ENCODE measurements at regions not wholly inside any gene's neighbourhood (a gene's known extent, or its start where the extent isn't known, plus 50 kb on each side); places are given as distances from the start of the nearest gene placed in this dataset.

DNA sequence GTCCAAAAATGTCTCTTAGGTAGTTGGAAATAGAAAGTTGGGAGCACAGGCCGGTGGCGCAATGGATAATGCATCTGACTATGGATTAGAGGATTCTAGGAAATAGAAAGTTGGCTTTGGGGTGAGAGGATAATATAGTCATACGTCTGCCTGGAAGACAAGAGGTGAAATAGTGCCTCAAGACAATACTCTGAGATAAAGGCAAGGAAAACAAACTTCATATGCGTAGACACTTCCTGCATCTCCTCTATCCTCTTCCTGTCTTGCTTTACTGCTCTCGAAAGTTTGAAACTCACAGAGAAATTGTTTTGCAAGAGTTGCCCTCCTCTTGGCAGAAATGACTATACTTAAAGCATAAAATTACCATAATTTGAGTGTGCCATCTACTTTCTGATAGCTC, 153.2 kb upstream of the FBXL7 start:
- DNase-seq (ENCODE audit: extremely low spot score): no peak
- ChIA-PET CTCF (interaction anchor here (1.6 kb wide), 1 partner anchor 8 kb away, joined by 3 read pairs; no protein-coding TSS in a partner anchor), POLR2A (no interaction called here)
- TF ChIP-seq, protein P1, sequence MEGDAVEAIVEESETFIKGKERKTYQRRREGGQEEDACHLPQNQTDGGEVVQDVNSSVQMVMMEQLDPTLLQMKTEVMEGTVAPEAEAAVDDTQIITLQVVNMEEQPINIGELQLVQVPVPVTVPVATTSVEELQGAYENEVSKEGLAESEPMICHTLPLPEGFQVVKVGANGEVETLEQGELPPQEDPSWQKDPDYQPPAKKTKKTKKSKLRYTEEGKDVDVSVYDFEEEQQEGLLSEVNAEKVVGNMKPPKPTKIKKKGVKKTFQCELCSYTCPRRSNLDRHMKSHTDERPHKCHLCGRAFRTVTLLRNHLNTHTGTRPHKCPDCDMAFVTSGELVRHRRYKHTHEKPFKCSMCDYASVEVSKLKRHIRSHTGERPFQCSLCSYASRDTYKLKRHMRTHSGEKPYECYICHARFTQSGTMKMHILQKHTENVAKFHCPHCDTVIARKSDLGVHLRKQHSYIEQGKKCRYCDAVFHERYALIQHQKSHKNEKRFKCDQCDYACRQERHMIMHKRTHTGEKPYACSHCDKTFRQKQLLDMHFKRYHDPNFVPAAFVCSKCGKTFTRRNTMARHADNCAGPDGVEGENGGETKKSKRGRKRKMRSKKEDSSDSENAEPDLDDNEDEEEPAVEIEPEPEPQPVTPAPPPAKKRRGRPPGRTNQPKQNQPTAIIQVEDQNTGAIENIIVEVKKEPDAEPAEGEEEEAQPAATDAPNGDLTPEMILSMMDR (IDR thresholded peaks at IDR 0.05; ENCODE audit: control extremely low read depth, extremely low read depth, low read depth, missing control alignments): no peak

DNA sequence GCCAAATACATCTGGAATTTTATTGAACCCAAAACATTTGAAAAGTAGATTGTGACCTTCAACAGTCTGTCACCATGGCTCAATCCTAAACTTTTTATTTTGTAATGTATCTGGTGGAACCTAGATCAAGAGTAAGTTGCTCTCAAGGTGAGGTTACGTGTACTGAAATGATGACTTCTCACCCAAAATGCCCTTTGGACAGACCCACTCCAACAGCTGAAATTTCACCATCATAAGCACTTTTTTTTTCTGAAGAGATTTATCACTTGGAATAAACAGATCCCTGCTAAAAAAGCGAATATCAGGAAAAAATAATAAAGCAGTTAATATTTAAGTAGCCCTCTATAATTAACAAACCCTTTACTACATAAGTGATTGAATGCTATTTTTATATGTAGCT, 155.0 kb upstream of the FBXL7 start:
- DNase-seq (ENCODE audit: extremely low spot score): no peak
- CTCF ChIA-PET: no interaction called here
- POLR2A ChIA-PET: no interaction called here

DNA sequence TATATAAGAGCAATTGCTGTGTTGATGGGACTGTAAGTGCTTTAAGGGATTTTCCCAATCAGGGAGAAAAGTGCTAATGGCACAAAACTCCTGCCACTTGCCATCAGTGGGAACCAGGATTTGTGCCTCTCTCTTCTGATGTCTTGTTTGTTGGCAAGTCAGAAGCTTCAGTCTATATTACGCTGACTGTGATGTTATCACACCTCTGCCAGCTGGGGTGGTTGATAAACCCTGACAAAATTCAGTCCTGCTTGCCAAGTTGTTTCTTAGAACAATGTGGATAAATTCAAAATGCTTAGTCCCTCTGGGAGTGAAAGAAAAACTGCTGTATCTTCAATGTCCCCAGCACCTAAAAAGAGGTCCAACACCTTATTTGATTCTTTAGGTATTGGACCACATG, 161.4 kb upstream of the FBXL7 start:
- TF ChIP-seq, protein P1 (IDR thresholded peaks at IDR 0.05; ENCODE audit: control extremely low read depth, extremely low read depth, low read depth, missing control alignments): no peak
- ChIA-PET POLR2A (no interaction called here), CTCF (interaction anchor here (0.9 to 1.4 kb wide), 2 partner anchors 8 to 39 kb away, joined by 3 read pairs; no protein-coding TSS in a partner anchor)
- no peak for DNase-seq (ENCODE audit: extremely low spot score)

More for the DNA sequence above, 155.0 kb upstream of the FBXL7 start:
- TF ChIP-seq, protein P1 (IDR thresholded peaks at IDR 0.05; ENCODE audit: control extremely low read depth, extremely low read depth, low read depth, missing control alignments): no peak

DNA sequence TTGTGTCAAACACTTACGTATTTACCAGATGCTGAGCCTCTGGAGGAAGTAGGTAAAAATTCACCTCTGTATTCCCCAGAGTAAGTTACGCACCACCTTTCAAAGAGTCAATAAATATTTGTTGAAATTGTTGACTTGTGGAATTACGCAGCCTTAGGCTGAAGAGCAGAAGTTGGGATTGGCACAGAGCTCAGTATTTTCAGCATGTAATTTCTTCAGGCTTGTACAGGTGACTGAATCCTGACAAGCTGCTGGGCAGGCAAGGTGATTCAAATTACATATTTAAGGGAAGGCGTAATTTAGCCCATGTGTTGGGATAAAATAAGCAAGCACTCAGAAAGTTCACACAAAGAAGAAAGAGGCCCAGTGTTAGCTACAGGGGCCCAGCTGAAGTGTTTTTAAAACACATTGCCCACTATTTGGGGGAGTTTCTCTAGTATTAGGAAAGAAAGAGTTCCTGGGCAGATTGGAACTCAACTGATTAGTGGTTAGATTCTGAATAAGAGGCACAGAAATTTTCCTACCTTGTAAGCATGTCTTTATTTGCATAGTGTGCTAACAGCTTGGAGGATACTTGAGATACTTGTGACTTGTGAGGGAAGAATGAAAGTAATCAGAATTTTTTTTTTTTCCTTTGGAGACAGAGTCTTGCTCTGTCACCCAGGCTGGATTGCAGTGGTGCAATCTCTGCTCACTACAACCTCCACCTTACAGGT, 165.3 kb upstream of the FBXL7 start:
- POLR2A ChIA-PET: no interaction called here
- CTCF ChIA-PET: no interaction called here
- no peak for DNase-seq (ENCODE audit: extremely low spot score)
- TF ChIP-seq, protein P1 (IDR thresholded peaks at IDR 0.05; ENCODE audit: control extremely low read depth, extremely low read depth, low read depth, missing control alignments): no peak

DNA sequence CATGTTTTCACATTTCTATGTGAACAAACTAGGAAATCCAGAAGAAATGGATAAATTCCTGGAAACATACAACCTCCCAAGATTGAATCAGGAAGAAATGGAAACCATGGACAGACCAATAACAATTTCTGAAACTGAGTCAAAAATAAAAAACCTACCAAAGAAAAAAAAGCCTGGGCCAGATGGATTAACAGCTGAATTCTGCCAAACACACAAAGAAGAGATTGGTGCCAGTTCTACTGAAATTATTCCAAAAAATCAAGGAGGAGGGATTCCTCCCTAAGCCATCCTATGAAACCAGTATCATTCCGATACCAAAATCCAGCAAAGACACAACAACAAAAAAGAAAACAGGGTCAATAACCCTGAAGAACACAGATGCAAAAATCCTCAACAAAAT, 166.9 kb upstream of the FBXL7 start:
- POLR2A ChIA-PET: no interaction called here
- CTCF ChIA-PET: no interaction called here
- no peak for DNase-seq (ENCODE audit: extremely low spot score)
- TF ChIP-seq, protein P1 (IDR thresholded peaks at IDR 0.05; ENCODE audit: control extremely low read depth, extremely low read depth, low read depth, missing control alignments): no peak

DNA sequence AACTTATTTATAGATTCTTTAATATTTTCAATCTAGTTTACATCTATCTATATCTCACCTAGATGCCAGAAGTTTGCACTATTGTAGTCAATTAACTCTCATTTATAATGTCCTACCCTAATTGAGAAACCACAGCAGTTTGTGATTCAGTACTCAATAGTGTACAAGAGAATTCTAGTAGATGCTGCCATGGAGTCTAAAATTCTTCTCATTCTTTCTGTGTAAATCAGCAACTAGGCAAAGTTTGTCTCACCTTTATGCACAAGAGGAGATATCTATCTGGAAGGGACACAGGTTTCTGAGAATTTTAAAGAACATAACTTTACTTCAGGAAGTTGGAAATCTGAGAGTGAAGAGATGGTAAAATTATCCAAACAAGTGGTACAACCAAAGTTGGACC, 173.0 kb upstream of the FBXL7 start:
- TF ChIP-seq, protein P1 (IDR thresholded peaks at IDR 0.05; ENCODE audit: control extremely low read depth, extremely low read depth, low read depth, missing control alignments): no peak

More for the DNA sequence above, 173.0 kb upstream of the FBXL7 start:
- CTCF ChIA-PET: no interaction called here
- POLR2A ChIA-PET: no interaction called here
- DNase-seq (ENCODE audit: extremely low spot score): no peak

Data from GM10248 (cell line).